Astrocyte of the spinal cord (primary cell): ENCODE measurements at regions not wholly inside any gene's neighbourhood (a gene's known extent, or its start where the extent isn't known, plus 50 kb on each side); places are given as distances from the start of the nearest gene placed in this dataset.

Experiments
- DNase-seq: peaks from one replicate; pipeline ENCODE4 v3.0.0; 2011; ENCODE audit warnings: low read depth, low spot score
- H3K4me3 ChIP-seq: 2 replicates; pipeline ENCODE4 v1.5.1; 2011; ENCODE audit warnings: low read depth, mild to moderate bottlenecking, low read length, moderate library complexity
- CTCF ChIP-seq: IDR thresholded peaks from 2 replicates; pipeline ENCODE4 v1.5.1; 2012; ENCODE audit warnings: low read depth, mild to moderate bottlenecking, low read length, inconsistent platforms
- in situ Hi-C: cut with HindIII; loops from 2 replicates; pipeline ENCODE4 v1.10.0; 2017; ENCODE audit warnings: low sequenced_read_pairs

- DNase-seq, result no peak
- H3K4me3 ChIP-seq, result no peak overlapping the region
- no peak for TF ChIP-seq CTCF
- in situ Hi-C loops, result no loop called here
Measured at GRCh38 chr5:96235008-96235910, 197.8 kb downstream of the PCSK1 start.

- no peak overlapping the region for H3K4me3 ChIP-seq
- no peak for TF ChIP-seq CTCF
- in situ Hi-C loops, result no loop called here
- DNase-seq, result no peak
Measured at GRCh38 chr5:96232602-96233001, 200.4 kb downstream of the PCSK1 start.

- in situ Hi-C loops, result no loop called here
- TF ChIP-seq CTCF, result no peak
- no peak overlapping the region for H3K4me3 ChIP-seq
- no peak for DNase-seq
Measured at GRCh38 chr5:96229188-96229587, 203.9 kb downstream of the PCSK1 start.

GRCh38 chr5:96228408-96228807, 204.6 kb downstream of the PCSK1 start:
- peak; percentile 37 for DNase-seq
- no peak for TF ChIP-seq CTCF
- in situ Hi-C loops, result no loop called here
- no peak overlapping the region for H3K4me3 ChIP-seq

GRCh38 chr5:96227957-96228356, 205.1 kb downstream of the PCSK1 start:
- no peak for TF ChIP-seq CTCF
- in situ Hi-C loops, result no loop called here
- no peak overlapping the region for H3K4me3 ChIP-seq
- no peak for DNase-seq

- no peak overlapping the region for H3K4me3 ChIP-seq
- peak; percentile 95 for DNase-seq
- in situ Hi-C loops, result no loop called here
- TF ChIP-seq CTCF, result no peak
Measured at GRCh38 chr5:96226941-96227552, 206.0 kb downstream of the PCSK1 start.
